GM19455 (cell line): ENCODE measurements at regions not wholly inside any gene's neighbourhood (a gene's known extent, or its start where the extent isn't known, plus 50 kb on each side); places are given as distances from the start of the nearest gene placed in this dataset.

Source experiments
- ATAC-seq: cut with Tn5 transposase; IDR thresholded peaks from one replicate; pipeline ENCODE4 v1.9.1; 2021; ENCODE audit not compliant: unreplicated experiment

DNA sequence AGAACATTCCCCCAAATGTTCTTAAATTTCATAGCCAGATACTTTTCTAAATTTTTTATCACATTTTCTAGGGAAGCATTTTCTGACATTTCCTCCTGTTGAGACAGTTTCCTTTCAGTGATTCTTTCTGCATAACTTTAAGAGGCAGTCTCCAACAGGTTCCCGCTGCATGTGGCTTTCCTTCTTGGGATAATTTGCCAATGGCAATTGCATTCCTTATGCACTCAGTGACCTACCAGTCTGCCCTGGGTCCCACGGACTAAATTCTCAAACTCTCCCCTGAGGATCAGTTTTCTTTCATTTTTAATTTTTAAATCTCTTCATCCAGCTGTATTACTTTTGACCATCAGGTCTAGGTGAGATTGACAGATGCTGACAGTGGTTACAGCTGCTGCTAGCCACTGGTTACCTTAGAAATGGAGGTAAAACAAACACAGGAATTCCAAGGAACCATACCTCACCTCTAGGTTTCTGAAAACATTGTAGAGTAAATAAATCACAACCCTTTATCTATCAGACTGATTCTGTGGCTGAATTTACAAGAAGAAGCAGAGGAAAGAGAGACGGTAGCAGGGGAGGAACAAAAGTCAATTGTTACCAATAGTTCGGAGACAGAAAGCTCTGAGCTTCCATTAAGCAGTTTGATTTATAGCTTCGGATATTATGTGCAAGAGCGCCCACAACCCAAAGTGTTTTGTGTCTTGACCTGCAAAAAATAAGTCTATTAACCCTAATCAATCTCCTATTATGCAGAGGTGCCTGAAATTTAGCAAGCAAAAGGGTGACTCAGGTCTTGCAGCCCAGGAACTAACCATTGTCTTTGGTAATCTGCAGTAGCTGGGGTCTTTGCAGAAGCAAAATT, 216.0 kb downstream of the PMP22 start:
- no peak for ATAC-seq

DNA sequence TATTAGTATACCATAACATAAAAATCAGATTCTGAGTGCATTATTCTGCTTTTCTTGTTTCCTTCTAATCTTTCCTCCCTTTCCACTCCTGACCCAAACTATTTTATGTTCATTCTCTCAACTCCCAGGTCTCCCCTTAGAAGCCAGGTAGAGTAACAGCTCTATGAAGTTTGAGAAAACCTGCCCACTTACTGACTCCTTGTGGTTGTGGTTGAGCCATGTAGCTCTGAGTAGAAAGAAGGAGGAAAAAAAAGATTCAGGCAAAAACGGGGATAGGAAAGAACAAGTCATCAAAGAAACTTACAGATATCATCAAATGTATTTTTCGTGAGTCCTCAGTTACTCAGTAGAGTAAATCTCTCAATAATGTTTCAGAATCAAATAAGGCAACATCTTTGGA, 216.7 kb downstream of the PMP22 start:
- ATAC-seq, result no peak

DNA sequence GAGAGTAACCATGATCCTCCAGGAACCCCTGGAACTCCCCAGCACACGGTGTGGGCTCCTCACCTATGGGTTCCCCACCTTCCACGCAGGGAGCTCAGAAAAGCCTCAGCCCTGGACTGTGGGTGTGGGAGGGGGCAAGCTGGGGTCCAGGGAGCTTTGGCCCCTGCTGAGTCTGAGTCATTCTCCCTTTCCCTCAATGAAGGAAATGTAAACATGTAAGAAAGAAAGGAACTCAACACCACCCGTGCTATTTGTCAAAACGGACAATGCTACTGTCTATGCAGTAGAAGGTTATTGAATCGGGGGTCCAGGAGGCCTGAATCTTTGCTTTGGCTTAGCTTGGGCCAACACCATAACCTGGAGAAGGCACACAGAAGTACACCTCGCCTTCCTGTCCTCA, 222.8 kb downstream of the PMP22 start:
- no peak for ATAC-seq

DNA sequence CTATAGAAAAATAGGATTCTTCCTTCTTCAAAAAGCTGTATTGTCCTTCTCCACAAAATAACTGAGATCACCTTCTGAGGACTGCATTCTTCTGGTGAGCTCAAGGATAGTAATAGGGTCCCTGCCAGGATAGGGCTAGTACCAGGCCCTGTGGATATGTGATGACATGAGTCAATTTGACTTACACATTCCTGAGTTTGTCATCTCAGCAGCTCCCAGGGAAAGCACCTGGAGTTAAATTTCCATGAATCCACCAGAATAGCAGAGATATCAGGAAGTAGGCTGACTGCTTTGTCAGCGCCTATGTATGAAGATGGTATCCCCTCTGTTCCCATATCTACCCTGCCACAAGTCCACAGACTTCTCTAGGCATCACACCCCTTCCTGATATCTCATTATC, 225.8 kb downstream of the PMP22 start:
- no peak for ATAC-seq

DNA sequence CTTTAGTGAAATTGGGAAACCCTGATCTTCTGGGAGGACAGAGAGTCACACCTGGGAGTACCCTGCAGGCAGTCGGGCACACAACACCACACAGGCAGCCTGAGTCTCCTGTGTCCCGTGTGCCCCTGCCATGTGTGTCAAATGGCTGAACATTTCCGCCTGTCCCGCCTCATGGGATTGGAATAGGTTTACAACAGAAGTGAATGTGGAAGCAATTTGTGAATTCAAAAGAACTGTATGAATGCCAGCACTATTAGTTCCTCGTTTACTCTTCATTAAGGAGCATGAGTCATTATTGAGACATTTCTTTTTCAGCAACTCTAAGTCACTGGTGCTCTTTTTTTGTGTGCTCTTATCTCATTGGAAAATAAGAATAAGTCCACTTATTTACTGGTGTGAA, 226.5 kb downstream of the PMP22 start:
- no peak for ATAC-seq

DNA sequence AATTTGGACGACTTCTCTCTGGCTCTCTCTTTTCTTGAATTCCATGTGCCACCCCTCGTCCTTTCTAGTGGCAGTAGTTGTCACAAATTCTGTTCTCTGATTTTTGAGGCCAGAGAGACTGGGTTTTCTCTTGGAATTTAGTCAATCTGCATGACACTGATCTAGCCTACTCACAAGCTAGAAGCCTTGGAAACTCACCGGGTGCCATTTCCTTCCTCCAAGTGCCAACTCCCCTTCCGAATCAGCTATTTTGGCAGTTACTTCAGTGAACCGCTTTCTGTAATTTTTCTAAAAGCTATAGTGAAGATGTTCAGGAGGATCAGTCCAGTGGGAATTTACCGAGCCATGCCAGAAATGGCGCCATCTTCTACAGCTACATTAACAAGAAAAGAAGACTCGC, 228.9 kb downstream of the PMP22 start:
- no peak for ATAC-seq

GRCh38 chr17:15031975-15032374, 233.2 kb downstream of the PMP22 start:
- ATAC-seq, result no peak

DNA sequence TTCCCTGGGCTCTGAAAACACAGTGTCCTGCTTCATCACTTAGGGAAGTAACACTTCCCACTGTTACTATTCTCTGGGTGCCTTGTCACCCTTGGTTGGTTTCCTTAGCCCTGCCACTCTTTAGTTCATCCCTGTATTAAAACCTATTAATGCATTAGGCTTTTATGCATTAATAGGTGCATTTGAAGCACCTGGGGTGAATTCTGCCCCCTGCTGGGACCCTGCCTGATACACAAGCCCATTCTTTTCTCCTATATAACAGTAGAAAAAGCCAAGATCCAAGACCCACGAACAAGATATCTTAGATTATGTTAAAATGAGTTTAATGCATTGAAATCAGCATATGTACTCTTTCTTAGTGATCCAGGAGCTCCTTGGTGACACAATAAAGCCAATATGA, 235.7 kb downstream of the PMP22 start:
- no peak for ATAC-seq

DNA sequence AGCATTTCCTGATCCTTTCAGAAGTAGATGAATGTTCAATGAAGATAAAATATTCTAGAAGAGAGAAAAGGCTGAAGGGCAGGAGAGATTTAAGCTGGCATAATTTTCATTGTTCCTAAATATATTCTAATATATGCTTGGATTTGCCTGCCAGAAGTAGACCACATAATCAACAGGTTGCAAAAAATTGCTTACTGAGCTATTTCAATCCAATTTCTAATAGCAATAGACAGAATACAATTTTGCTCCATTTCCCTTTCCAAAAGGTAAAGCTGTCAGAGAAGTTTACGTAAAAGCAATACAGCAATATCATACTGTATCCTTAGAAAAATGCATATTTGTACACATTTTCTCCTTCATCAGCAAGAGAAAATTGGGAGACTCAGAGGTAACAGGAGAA, 237.3 kb downstream of the PMP22 start:
- ATAC-seq, result no peak

DNA sequence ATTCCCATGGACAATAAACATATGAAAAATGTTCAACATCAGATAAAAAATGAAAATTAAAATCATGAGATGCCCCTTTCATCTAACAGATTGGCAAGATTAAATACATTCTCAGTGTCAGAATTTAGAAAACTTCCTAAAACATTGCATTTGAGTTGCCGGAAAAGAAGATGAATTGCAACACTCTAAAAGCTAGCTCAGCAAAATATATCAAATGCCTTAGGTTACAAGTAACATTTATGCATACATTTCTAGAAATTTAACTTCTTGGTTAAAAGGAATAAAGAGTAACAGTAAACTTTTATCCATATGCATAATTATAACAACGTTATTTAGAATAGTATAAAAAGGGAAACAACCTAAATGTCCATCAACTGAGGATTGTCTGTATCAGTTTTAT, 239.0 kb downstream of the PMP22 start:
- no peak for ATAC-seq

DNA sequence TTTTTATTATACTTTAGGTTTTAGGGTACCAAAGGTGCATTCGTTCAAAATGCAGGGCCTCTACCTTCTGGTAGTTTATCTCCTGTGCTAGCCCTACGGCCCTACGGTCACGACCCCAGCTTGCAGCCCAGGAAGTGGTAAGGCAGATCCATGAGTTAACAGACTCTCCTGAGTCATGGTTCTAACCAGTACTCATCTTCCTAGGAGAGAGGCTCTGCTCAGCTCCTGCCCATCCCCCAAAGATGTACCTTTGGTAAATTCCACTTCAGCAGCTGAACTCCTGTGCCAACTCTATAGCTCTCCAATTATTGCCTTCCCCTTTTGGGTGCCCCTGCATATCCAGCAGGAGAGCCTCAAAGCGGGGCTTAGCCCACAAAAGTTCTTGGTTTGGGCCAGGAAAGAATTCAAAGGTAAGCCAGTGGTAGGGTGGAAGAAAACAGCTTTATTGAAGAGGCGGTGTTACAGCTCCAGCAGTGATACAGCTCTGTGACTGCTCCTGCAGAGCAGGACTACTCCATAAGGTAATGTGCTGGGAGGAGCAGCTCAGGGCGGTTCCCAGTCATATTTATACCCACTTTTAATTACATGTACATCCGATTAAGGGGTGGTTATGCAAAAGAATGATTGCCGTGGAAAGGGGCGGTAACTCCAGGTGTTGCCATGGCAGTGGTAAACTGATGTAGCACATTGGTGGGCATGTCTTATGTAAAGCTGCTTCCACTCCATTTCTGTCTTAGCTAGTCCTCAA, 241.4 kb downstream of the PMP22 start:
- no peak for ATAC-seq

DNA sequence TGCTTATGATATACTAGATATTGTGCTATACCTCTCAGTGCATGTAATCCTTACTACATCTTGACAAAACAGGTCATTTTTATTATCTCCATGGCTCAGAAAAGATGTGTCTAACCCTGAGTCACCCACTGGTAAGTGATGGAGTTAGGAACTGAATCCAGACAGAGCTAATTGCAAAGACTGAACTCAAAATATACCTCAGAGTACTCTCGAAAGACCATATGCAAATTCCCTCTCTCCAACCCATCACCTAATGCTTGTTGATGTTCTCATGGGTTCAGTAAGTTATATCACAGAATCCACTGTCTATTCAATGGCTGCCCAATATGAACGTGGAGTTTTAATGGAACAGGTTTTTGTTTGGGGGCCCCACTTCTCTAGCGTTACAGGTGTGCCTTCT, 246.0 kb downstream of the PMP22 start:
- no peak for ATAC-seq

DNA sequence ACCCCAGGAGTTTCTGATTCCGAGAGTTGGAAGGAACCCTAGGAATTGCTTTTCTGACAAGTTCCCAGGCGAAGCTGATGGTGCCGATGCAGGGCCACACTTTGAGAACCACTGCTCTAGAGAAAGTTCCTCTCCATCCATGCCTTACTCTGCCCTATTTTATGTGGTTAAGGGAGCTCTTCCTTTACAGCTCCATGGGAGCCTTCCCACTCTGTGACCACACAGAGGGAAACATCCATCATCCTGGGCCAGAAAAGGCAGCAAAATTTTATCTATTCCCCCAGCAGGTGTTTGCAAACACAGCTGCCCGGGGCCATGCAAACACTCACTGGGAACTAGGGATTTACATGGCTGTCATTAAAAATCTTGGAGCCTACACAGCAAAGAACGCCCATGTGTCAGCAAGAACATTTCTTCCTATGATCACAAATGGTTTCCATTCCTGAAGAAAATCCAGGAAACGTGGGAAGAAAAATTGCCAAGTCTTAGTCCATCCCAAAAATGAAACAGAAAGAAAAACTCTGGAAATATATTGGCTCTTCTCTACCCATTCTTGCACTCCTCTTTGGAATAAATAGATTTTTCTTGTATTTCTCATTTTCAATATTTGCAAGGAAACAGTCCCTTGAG, 252.7 kb downstream of the PMP22 start:
- ATAC-seq, result no peak

- no peak for ATAC-seq
These were observed 256.0 kb downstream of the PMP22 start for GRCh38 chr17:15009087-15009486.

GRCh38 chr17:15007147-15007553, 258.0 kb downstream of the PMP22 start:
- no peak for ATAC-seq

DNA sequence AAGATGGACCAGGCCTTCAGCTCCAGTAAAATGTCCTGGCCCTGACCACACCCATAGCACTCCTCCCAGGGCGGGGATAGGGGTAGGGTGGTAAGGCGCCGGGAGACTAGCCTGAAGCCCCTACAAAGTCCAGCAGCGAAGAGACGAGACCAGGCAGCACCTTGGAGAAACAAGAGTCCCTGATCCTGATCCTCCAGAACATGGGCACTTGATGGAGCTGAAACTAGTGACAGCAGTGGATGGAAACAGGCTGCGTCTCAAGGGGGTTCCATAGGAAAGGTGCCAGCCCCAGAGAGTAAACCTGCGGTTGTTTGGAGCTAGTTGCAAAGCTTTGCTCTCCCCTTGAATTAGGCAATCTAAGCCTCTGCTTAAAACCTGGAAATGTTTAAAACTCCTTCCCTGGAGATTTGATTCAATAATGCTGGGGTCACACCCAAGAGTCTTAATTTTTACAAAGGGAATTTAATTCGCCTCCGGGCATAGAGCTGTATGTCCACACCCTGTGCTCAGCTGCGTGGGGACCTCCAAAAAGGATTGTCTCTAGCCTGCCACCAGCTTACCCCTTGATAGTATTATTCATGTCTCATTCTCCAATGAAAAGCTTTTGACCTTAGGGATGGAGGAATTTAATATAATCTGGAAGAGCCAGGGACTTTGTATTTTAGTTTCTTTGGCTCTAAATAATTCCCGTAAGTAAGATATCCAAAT, 258.6 kb downstream of the PMP22 start:
- no peak for ATAC-seq

DNA sequence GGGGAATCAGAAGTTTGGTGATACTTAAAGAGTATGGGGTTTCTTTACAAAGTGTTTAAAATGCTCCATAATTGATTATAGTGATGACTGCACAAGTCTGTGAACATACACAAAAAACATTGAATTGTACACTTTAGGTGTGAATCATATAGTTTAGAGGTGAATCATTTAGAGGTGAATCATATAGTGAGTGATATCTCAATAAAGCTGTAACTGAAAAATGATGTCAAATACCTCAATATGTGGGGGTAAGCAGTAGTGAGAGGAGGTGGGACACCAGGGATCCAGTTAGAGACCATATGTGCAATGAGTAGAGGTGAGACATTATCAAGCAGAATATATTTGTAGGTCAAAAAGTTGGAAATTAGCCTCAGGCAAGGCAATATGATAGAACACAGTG, 264.5 kb downstream of the PMP22 start:
- ATAC-seq, result no peak

DNA sequence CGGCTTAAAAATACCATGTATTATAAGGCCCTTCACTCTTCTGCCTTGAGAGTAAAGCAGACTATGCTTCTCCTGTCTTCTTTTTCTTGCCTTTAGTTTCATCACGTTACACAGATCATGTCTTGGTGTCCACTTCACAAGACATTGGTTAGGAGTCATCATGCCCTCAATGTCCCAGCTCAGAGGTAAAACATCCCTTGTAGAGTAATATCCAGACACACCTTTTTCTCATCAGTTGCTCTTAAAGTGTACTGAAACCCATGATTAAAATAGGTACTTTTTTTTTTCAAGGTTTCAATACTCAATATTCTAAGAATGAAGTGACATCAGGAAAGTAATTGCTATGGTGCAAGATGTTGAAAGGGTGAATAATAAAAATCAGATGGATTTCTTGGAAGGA, 267.8 kb downstream of the PMP22 start:
- ATAC-seq, result no peak

- no peak for ATAC-seq
These were observed 279.0 kb downstream of the PMP22 start for GRCh38 chr17:14986127-14986526.

- no peak for ATAC-seq
These were observed 292.3 kb downstream of the PMP22 start for GRCh38 chr17:14972844-14973243.

GRCh38 chr17:14971054-14971453, 294.1 kb downstream of the PMP22 start:
- ATAC-seq, result no peak
